ENCODE measurements at regions not wholly inside any gene's neighbourhood (a gene's known extent, or its start where the extent isn't known, plus 50 kb on each side); places are given as distances from the start of the nearest gene placed in this dataset.
A peak's percentile ranks its signal among the peaks of the same experiment; 100 is the strongest.

DNA sequence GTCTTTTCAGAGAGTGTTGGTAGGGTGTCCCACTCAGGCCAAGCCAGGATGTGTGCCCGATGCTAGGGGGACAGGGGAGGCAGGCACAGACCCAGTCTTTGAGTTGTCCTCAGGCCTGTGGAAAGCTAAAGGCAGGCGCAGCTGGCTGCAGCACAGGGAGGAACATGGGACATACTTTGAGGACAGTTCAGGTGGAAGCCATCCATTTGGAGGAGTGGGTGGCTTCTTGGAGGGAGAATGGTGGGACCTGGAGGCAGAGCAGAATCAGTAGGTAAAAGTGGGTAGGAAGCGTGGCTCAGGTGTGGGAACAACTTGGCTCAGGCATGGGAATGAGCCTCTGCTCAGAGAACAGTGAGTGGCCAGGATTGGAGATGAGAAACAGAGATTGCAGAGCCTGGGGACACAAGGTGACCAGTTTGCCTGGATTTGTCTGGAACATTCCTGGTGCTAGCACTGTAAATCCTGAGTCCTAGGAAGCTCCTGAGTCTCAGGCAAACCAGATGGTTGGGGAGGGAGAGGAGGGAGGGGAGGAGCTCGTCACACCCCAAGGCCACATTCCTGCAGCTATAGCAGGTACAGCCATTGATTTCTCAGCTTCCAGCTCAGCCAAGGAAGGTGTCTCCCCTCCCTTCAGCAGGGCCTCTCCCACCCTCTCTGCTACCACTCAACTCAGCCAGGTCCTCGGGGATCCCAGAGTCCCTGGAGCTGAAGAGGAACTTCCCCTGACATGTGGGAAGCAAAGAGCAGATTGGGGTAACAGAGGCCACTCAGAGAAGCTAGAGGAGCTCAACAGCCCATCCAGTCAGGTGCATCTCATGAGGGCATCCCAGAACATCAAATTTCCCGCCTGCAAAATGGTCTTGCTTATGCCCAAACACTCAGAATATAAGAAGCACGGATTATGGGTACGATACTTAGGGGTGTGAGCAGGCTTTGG lies 65.2 kb upstream of the TINAGL1 start (continued):
- TF ChIP-seq, protein P1, sequence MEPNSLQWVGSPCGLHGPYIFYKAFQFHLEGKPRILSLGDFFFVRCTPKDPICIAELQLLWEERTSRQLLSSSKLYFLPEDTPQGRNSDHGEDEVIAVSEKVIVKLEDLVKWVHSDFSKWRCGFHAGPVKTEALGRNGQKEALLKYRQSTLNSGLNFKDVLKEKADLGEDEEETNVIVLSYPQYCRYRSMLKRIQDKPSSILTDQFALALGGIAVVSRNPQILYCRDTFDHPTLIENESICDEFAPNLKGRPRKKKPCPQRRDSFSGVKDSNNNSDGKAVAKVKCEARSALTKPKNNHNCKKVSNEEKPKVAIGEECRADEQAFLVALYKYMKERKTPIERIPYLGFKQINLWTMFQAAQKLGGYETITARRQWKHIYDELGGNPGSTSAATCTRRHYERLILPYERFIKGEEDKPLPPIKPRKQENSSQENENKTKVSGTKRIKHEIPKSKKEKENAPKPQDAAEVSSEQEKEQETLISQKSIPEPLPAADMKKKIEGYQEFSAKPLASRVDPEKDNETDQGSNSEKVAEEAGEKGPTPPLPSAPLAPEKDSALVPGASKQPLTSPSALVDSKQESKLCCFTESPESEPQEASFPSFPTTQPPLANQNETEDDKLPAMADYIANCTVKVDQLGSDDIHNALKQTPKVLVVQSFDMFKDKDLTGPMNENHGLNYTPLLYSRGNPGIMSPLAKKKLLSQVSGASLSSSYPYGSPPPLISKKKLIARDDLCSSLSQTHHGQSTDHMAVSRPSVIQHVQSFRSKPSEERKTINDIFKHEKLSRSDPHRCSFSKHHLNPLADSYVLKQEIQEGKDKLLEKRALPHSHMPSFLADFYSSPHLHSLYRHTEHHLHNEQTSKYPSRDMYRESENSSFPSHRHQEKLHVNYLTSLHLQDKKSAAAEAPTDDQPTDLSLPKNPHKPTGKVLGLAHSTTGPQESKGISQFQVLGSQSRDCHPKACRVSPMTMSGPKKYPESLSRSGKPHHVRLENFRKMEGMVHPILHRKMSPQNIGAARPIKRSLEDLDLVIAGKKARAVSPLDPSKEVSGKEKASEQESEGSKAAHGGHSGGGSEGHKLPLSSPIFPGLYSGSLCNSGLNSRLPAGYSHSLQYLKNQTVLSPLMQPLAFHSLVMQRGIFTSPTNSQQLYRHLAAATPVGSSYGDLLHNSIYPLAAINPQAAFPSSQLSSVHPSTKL (CRISPR knock-in tag; IDR thresholded peaks at IDR 0.05), result peak; percentile 33; the same call in 1 of the 2 replicates
- TF ChIP-seq, protein P2, sequence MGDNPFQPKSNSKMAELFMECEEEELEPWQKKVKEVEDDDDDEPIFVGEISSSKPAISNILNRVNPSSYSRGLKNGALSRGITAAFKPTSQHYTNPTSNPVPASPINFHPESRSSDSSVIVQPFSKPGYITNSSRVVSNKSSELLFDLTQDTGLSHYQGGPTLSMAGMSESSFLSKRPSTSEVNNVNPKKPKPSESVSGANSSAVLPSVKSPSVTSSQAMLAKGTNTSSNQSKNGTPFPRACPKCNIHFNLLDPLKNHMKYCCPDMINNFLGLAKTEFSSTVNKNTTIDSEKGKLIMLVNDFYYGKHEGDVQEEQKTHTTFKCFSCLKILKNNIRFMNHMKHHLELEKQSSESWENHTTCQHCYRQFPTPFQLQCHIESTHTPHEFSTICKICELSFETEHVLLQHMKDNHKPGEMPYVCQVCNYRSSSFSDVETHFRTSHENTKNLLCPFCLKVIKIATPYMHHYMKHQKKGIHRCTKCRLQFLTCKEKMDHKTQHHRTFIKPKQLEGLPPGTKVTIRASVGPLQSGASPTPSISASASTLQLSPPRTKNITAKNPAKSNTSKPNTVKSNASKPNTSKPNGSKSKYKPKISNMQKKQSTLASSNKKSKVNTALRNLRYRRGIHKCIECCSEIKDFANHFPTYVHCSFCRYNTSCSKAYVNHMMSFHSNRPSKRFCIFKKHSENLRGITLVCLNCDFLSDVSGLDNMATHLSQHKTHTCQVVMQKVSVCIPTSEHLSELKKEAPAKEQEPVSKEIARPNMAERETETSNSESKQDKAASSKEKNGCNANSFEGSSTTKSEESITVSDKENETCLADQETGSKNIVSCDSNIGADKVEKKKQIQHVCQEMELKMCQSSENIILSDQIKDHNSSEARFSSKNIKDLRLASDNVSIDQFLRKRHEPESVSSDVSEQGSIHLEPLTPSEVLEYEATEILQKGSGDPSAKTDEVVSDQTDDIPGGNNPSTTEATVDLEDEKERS (CRISPR knock-in tag; IDR thresholded peaks at IDR 0.05), result peak; percentile 35; the same call in 1 of the 2 replicates
- no peak for TF ChIP-seq NFE2L2 (IDR thresholded peaks at IDR 0.05; ENCODE audit: low read length)
- TF ChIP-seq PPARG (CRISPR knock-in tag; conservative IDR thresholded peaks at IDR 0.05), result no peak
- TF ChIP-seq, protein P3, sequence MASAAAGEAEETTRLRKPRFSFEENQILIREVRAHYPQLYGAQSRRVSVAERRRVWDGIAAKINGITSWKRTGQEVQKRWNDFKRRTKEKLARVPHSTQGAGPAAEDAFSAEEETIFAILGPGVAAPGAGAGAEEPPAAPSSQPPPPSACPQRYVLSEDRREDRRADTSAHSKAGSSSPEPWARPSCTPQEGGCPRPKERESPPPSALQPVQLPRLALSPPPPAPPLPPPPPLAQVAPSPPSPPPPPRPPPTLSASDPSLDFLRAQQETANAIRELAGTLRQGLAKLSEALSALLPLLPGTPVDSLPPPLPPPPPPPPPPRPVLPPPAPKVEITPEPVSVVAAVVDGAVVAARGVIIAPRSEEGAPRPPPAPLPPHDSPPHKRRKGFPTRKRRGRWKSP (CRISPR knock-in tag; IDR thresholded peaks at IDR 0.05), result 0 out of 2 replicates have a peak, but pooled peaks have one; percentile 2
- TF ChIP-seq WIZ (CRISPR knock-in tag; IDR thresholded peaks at IDR 0.05), result no peak
- no peak for TF ChIP-seq ZNF747 (CRISPR knock-in tag; IDR thresholded peaks at IDR 0.05; ENCODE audit: borderline replicate concordance)
- TF ChIP-seq POGZ (CRISPR knock-in tag; IDR thresholded peaks at IDR 0.05), result peak; percentile 58
- no peak for TF ChIP-seq NFKB2 (CRISPR knock-in tag; IDR thresholded peaks at IDR 0.05; ENCODE audit: borderline replicate concordance)
- no peak for TF ChIP-seq NR2F6 (IDR thresholded peaks at IDR 0.05)
- no peak; the same call in 1 of the 2 replicates for TF ChIP-seq NR2F6 (CRISPR knock-in tag; IDR thresholded peaks at IDR 0.05)
- no peak for TF ChIP-seq SP140L (CRISPR knock-in tag; IDR thresholded peaks at IDR 0.05; ENCODE audit: borderline replicate concordance)
- 0 out of 2 replicates have a peak, but pooled peaks have one; percentile 38 for TF ChIP-seq HIVEP1 (CRISPR knock-in tag; IDR thresholded peaks at IDR 0.05)
- no peak for TF ChIP-seq U2AF2 (IDR thresholded peaks at IDR 0.05; ENCODE audit: low read depth, low read length)
- no peak for TF ChIP-seq TEAD2 (CRISPR knock-in tag; IDR thresholded peaks at IDR 0.05)
- TF ChIP-seq ADNP (CRISPR knock-in tag; IDR thresholded peaks at IDR 0.05), result no peak
- TF ChIP-seq ZNF20 (CRISPR knock-in tag; IDR thresholded peaks at IDR 0.05), result no peak
- TF ChIP-seq SRF (IDR thresholded peaks at IDR 0.05; ENCODE audit: low read depth, low read length), result no peak
- TF ChIP-seq ZIK1 (CRISPR knock-in tag; IDR thresholded peaks at IDR 0.05; ENCODE audit: borderline replicate concordance, low read depth), result 0 out of 2 replicates have a peak, but pooled peaks have one; percentile 55
- TF ChIP-seq ZNF383 (CRISPR knock-in tag; IDR thresholded peaks at IDR 0.05; ENCODE audit: borderline replicate concordance), result no peak; the same call in 1 of the 2 replicates
- TF ChIP-seq HOXA7 (CRISPR knock-in tag; IDR thresholded peaks at IDR 0.05), result no peak

Measured in HepG2 (cell line).